Cardiac fibroblast (primary cell): ENCODE measurements at regions not wholly inside any gene's neighbourhood (a gene's known extent, or its start where the extent isn't known, plus 50 kb on each side); places are given as distances from the start of the nearest gene placed in this dataset.

Experiments
- DNase-seq, 2 donors: peaks; one replicate each; pipeline versions ENCODE4 v3.0.0 to v3.0.0-alpha.2; 2010; ENCODE audit warnings: low read depth in 2 of 2
- H3K4me3 ChIP-seq, 2 donors: replicated peaks in 1 of 2; 1 replicate in 1 of 2; 2 replicates in 1 of 2; pipeline ENCODE4 v1.5.1; 2011; ENCODE audit warnings: low read depth in 2 of 2, low read length in 2 of 2, mild to moderate bottlenecking in 2 of 2, moderate library complexity in 1 of 2
- TF ChIP-seq, protein P1 (sequence below): IDR thresholded peaks from one replicate; pipeline ENCODE4 v1.5.1; 2011; ENCODE audit warnings: low read depth, mild to moderate bottlenecking, low read length, inconsistent platforms

DNA sequence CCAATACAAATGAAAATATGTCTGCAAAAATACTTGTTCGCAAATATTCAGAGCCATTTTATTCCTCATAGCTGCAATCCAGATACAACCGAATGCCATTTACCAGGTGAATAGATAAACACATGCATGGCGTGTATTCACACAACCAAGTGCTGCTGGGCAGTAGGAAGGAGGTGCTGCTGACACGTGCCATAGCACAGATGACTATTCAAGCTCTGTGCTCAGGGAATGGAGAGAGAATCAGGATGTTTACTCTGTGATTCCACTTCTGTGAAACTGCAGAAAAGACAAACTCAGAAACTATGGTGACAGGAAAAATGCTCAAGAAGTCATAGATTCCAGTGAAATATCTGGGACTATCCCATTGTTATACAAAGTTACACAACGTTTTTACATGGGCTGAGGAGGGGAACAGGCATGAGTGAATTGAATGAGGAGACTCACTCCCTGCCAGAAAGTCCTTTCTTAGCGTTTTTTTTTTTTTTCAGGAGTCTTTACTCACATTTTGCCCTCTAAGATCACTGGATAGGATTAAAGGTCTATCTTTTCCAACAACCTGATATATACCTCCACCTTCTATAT, 152.9 kb upstream of the NDN start:
- TF ChIP-seq, protein P1, sequence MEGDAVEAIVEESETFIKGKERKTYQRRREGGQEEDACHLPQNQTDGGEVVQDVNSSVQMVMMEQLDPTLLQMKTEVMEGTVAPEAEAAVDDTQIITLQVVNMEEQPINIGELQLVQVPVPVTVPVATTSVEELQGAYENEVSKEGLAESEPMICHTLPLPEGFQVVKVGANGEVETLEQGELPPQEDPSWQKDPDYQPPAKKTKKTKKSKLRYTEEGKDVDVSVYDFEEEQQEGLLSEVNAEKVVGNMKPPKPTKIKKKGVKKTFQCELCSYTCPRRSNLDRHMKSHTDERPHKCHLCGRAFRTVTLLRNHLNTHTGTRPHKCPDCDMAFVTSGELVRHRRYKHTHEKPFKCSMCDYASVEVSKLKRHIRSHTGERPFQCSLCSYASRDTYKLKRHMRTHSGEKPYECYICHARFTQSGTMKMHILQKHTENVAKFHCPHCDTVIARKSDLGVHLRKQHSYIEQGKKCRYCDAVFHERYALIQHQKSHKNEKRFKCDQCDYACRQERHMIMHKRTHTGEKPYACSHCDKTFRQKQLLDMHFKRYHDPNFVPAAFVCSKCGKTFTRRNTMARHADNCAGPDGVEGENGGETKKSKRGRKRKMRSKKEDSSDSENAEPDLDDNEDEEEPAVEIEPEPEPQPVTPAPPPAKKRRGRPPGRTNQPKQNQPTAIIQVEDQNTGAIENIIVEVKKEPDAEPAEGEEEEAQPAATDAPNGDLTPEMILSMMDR = no peak
- DNase-seq = no peak
- no peak overlapping the region for H3K4me3 ChIP-seq

DNA sequence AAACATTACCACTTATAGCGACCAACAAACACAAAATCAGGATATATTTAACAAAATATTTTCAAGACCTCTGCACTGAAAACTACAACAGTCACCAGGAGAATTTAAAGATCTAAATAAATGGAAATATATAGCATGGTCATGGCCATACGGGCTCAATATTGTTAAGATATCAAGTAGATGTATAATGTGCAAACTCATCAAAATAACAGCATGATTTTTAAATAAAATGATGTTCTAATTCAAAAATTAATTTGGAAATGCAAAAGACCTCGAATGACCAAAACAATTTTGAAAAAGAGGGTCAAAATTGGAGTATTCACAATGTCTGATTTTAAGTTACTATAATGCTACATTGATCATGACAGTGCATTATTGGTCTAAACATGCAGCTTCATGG, 159.1 kb upstream of the NDN start:
- no peak for DNase-seq
- no peak overlapping the region for H3K4me3 ChIP-seq
- TF ChIP-seq, protein P1 = no peak

DNA sequence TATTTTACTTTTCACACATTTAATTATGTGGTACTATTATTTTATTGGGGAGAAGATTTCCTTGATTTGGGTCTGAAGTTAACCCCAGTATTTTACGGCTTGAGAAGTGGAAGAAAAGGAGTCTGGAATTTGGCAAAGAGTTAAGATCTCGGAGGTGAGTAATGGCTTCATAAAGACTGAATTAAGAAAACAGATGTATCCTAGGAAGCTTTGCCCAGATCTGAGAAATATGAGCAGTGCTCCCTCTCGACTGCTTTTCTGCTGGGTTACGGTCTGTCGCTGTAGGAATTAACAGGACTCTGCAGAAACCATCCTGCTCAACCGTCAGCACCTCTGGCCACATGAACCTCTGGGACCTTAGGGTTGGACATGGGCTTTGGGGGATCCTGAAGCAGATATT, 163.6 kb upstream of the NDN start:
- no peak overlapping the region for H3K4me3 ChIP-seq
- TF ChIP-seq, protein P1 = no peak
- DNase-seq = no peak

DNA sequence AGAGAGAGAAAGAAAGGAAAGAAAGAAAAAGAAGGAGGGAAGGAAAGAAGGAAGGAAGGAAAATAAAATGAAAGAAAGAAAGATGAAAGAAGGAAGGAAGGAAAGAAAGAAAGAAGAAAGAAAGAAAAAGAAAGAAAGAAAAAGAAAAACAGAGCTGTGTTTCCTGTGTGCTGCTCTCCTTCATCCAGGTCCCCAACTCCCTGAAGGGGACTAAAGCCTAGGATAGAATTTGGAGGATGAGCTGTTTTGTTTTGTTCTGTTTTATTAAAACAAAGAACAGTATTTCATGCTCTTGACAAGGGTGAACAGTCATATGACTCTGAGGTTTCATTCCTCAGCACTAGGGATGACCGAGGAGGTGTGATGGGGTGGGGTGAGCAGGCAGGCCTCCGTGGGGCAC, 164.8 kb upstream of the NDN start:
- no peak for DNase-seq
- H3K4me3 ChIP-seq = no peak overlapping the region
- TF ChIP-seq, protein P1 = no peak

DNA sequence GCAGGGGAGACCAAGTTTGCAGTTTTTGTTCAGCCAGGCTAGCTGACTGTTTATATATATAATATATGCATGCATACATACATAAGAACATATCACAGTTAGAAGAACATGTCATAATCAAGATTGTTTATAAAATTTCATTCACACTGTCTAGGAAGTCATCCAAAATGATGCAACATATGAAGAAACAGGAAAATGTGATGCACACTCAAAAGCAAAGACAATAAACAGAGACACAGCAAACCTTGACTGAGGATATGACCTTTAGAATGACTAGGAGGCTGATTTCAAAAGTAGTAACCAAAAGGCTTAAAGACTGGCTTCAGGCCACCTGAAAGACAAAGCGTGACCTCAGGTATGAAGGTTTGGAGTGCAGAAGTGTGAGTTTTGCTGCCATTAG, 166.2 kb upstream of the NDN start:
- no peak for DNase-seq
- TF ChIP-seq, protein P1 = no peak
- no peak overlapping the region for H3K4me3 ChIP-seq

DNA sequence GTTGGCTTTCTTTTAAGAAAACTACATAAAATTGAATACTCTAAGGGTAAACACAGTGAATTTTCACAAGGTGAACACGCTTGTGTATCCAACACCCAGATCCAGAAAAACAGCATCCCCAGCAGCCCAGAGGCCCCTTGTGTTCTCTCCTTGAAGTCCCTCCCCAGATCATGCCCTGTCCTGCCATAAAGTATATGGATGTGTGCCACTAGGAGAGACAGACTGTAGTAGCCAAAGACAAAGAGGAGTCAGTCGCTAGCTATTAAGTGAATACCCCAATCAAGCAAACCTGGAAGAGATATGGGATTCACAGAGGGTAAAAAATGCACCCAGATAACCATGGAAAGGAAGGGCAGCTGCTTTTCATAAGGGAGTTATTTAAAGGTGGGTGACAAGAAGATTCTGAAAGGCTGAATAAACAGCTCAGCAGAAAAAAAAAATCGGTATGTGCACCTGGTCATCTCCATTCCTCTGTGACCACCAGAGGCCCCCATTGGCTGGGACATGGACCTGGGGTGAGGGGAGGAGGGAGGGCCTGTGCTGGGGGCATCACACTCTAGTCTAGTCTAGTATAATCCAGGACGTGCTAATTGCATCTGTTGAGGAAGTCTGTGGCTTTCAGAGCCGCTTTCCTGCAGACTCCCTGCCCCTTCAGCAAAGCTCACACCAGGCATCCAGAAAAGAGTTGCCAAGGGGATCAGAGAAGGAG, 167.3 kb upstream of the NDN start:
- no peak for DNase-seq
- TF ChIP-seq, protein P1 = no peak
- no peak overlapping the region for H3K4me3 ChIP-seq
